Endothelial cell of umbilical vein (primary cell): ENCODE measurements at regions not wholly inside any gene's neighbourhood (a gene's known extent, or its start where the extent isn't known, plus 50 kb on each side); places are given as distances from the start of the nearest gene placed in this dataset.

Source experiments
- BruUV-seq: library from RNA; stranded (reverse); fragments of 400-500 nt; replicated peaks from 2 replicates; lab custom pipeline; 2021; lab: Mats Ljungman, UMichigan
- CTCF ChIA-PET: fragments of 300-600, 350-600 bp; sonication (Branson Sonifier 250); formaldehyde crosslinking; loops from one replicate; lab custom pipeline; 2021; ENCODE audit warnings: antibody characterized with exemption, inconsistent platforms; lab: Charles Lee
- POLR2A ChIA-PET: fragments of 300-600, 350-600 bp; sonication (Branson Sonifier 250); formaldehyde crosslinking; loops from one replicate; lab custom pipeline; 2021; ENCODE audit warnings: antibody characterized with exemption, inconsistent platforms; lab: Charles Lee
- DNase-seq: peaks from one replicate; pipeline ENCODE4 v3.0.0-alpha.2; 2011; ENCODE audit warnings: low read depth, low spot score
- FAIRE-seq: peaks from 2 replicates; lab custom pipeline; 2011; peaks lifted over from hg19 to GRCh38; lab: Jason Lieb, UNC
- H2AFZ ChIP-seq: 2 replicates; pipeline ENCODE4 v1.6.0; 2012; ENCODE audit warnings: low read depth, low read length, control low read depth, inconsistent platforms
- H3K27ac ChIP-seq: 2 replicates; pipeline ENCODE4 v1.5.1; 2011; ENCODE audit warnings: low read depth, mild to moderate bottlenecking, control low read depth, low read length, moderate library complexity; ENCODE audit not compliant: insufficient read depth
- H3K27me3 ChIP-seq, 2 experiments: 2 replicates each; pipeline versions ENCODE4 v1.6.0 to v1.6.1; 2011; ENCODE audit warnings: low read length in 2 of 2, mixed read lengths in 1 of 2; ENCODE audit not compliant: control insufficient read depth in 2 of 2, insufficient read depth in 2 of 2
- H3K36me3 ChIP-seq, 2 experiments: 2 replicates in 1 of 2; 3 replicates in 1 of 2; pipeline ENCODE4 v1.5.1; 2011; ENCODE audit warnings: low read length in 2 of 2, mild to moderate bottlenecking in 1 of 2, moderate library complexity in 1 of 2; ENCODE audit not compliant: control insufficient read depth in 2 of 2, insufficient read depth in 2 of 2; ENCODE audit errors: extremely low read depth in 1 of 2
- H3K4me1 ChIP-seq: 3 replicates; pipeline ENCODE4 v1.5.1; 2011; ENCODE audit warnings: mild to moderate bottlenecking, low read length; ENCODE audit not compliant: control insufficient read depth, insufficient read depth; ENCODE audit errors: extremely low read depth
- H3K4me2 ChIP-seq: 2 replicates; pipeline ENCODE4 v1.6.1; 2011; ENCODE audit warnings: low read length, control low read depth, mixed read lengths; ENCODE audit not compliant: insufficient read depth
- H3K4me3 ChIP-seq, 3 experiments: fragments of 200-600 bp in 1 of 3; sonication (generic), shearing (Covaris generic) in 1 of 3; replicated peaks in 1 of 3; 2 replicates each; pipeline ENCODE4 v1.5.1; 2011 to 2016; ENCODE audit warnings: control low read depth in 3 of 3, low read length in 3 of 3, mild to moderate bottlenecking in 2 of 3, inconsistent platforms in 1 of 3, low read depth in 1 of 3, moderate library complexity in 1 of 3; ENCODE audit not compliant: insufficient read depth in 1 of 3
- H3K79me2 ChIP-seq: 2 replicates; pipeline ENCODE4 v1.6.0; 2012; ENCODE audit warnings: low read length, inconsistent platforms; ENCODE audit not compliant: control insufficient read depth, insufficient read depth
- H3K9ac ChIP-seq: replicated peaks from 2 replicates; pipeline ENCODE3; 2011; ENCODE audit warnings: low read length, control low read depth; ENCODE audit not compliant: insufficient read depth; ENCODE audit errors: extremely low read depth
- H3K9me1 ChIP-seq: replicated peaks from 3 replicates; pipeline ENCODE4 v1.6.0; 2011; ENCODE audit warnings: mild to moderate bottlenecking, low read length; ENCODE audit not compliant: control insufficient read depth, insufficient read depth; ENCODE audit errors: extremely low read depth
- H3K9me3 ChIP-seq: replicated peaks from 2 replicates; pipeline ENCODE4 v1.5.1; 2012; ENCODE audit warnings: low read length, inconsistent platforms; ENCODE audit not compliant: control insufficient read depth, insufficient read depth
- H4K20me1 ChIP-seq: replicated peaks from 2 replicates; pipeline ENCODE3; 2011; ENCODE audit warnings: mild to moderate bottlenecking, low read length; ENCODE audit not compliant: control insufficient read depth, insufficient read depth; ENCODE audit errors: extremely low read depth
- EZH2 ChIP-seq: IDR thresholded peaks from 2 replicates; pipeline ENCODE4 v1.6.1; 2012; ENCODE audit warnings: borderline replicate concordance, low read depth, mild to moderate bottlenecking, moderate library complexity, low read length, inconsistent platforms; ENCODE audit not compliant: severe bottlenecking
- FOS ChIP-seq: IDR thresholded peaks from 2 replicates; pipeline ENCODE4 v1.6.1; 2011; ENCODE audit warnings: mild to moderate bottlenecking, low read length, moderate library complexity, borderline replicate concordance; ENCODE audit not compliant: insufficient read depth
- GATA2 ChIP-seq: IDR thresholded peaks from 2 replicates; pipeline ENCODE4 v1.7.0; 2011; ENCODE audit warnings: low read depth, mild to moderate bottlenecking, moderate library complexity, mixed read lengths, low read length; ENCODE audit not compliant: insufficient read length, insufficient read depth
- MAX ChIP-seq: IDR thresholded peaks from 2 replicates; pipeline ENCODE4 v1.6.1; 2011; ENCODE audit not compliant: insufficient read depth, insufficient read length
- MYC ChIP-seq: IDR thresholded peaks from one replicate; pipeline ENCODE4 v1.6.1; 2011; ENCODE audit warnings: mild to moderate bottlenecking, low read depth, low read length
- POLR2AphosphoS5 ChIP-seq: IDR thresholded peaks from 2 replicates; pipeline ENCODE4 v1.6.1; 2012; ENCODE audit warnings: low read depth, mild to moderate bottlenecking, control low read depth, low read length, moderate library complexity; ENCODE audit not compliant: insufficient read depth
- dilution Hi-C: fragments of 300-500 bp; cut with MboI; formaldehyde crosslinking; loops from one replicate; pipeline ENCODE4 v1.15.0; 2019; ENCODE audit warnings: low sequenced_read_pairs; ENCODE audit not compliant: extremely low pct_ligation_motif_present
- intact Hi-C: fragments of 100-400 bp; cut with micrococcal nuclease; formaldehyde crosslinking; loops from one replicate; pipeline ENCODE4 v1.10.0; 2022
- TF ChIP-seq, protein P1 (sequence below), 2 donors: IDR thresholded peaks; 1 replicate in 1 of 2; 2 replicates in 1 of 2; pipeline ENCODE4 v1.5.1; 2011; ENCODE audit warnings: low read length in 2 of 2, mild to moderate bottlenecking in 2 of 2, moderate library complexity in 2 of 2, control low read depth in 1 of 2, inconsistent platforms in 1 of 2, low read depth in 1 of 2; ENCODE audit not compliant: insufficient read depth in 1 of 2; ENCODE audit errors: extremely low read depth in 1 of 2

- H3K9me1 ChIP-seq = no peaks in the 10 kb centered on the region
- CTCF ChIA-PET = no interaction called here
- DNase-seq = no peak
- H3K4me1 ChIP-seq = no peaks in the 10 kb centered on the region
- intact Hi-C loops = no loop called here
- dilution Hi-C loops = no loop called here
- no peaks in the 10 kb centered on the region for H3K36me3 ChIP-seq
- H2AFZ ChIP-seq = no peak overlapping the region
- H3K4me2 ChIP-seq = no peak overlapping the region
- no peaks in the 10 kb centered on the region for H3K79me2 ChIP-seq
- no peak for FAIRE-seq
- POLR2A ChIA-PET = no interaction called here
- no peaks in the 10 kb centered on the region for H3K27me3 ChIP-seq
- no peak overlapping the region for H3K9ac ChIP-seq
- BruUV-seq = no TSS peak
- peaks cover 2% of the 10 kb centered on the region for H3K9me3 ChIP-seq
- H3K4me3 ChIP-seq = no peak overlapping the region
- H4K20me1 ChIP-seq = no peaks in the 10 kb centered on the region
- H3K27ac ChIP-seq = no peak overlapping the region
- TF ChIP-seq POLR2AphosphoS5 = no peak
- no peak for TF ChIP-seq GATA2
- TF ChIP-seq, protein P1, sequence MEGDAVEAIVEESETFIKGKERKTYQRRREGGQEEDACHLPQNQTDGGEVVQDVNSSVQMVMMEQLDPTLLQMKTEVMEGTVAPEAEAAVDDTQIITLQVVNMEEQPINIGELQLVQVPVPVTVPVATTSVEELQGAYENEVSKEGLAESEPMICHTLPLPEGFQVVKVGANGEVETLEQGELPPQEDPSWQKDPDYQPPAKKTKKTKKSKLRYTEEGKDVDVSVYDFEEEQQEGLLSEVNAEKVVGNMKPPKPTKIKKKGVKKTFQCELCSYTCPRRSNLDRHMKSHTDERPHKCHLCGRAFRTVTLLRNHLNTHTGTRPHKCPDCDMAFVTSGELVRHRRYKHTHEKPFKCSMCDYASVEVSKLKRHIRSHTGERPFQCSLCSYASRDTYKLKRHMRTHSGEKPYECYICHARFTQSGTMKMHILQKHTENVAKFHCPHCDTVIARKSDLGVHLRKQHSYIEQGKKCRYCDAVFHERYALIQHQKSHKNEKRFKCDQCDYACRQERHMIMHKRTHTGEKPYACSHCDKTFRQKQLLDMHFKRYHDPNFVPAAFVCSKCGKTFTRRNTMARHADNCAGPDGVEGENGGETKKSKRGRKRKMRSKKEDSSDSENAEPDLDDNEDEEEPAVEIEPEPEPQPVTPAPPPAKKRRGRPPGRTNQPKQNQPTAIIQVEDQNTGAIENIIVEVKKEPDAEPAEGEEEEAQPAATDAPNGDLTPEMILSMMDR (IDR thresholded peaks at IDR 0.05; ENCODE audit: extremely low read depth in 1 of 2, insufficient read depth in 1 of 2, low read depth in 1 of 2, low read length in 2 of 2) = no peak
- TF ChIP-seq MAX = no peak
- TF ChIP-seq FOS = no peak
- no peak for TF ChIP-seq EZH2
- TF ChIP-seq MYC = no peak
Measured at GRCh38 chr14:44653641-44654040, 146.6 kb upstream of the FSCB start.
